OCI-LY1 (cell line): ENCODE measurements at regions not wholly inside any gene's neighbourhood (a gene's known extent, or its start where the extent isn't known, plus 50 kb on each side); places are given as distances from the start of the nearest gene placed in this dataset.

Experiments used
- H2AFZ ChIP-seq: fragments of 200-600 bp; sonication (generic), shearing (Covaris generic); 2 replicates; pipeline ENCODE4 v1.6.0; 2014; ENCODE audit warnings: antibody characterized with exemption, mild to moderate bottlenecking, low read length
- H3F3A ChIP-seq: fragments of 200-600 bp; sonication (generic), shearing (Covaris generic); 2 replicates; pipeline ENCODE4 v1.6.0; 2014; ENCODE audit warnings: mild to moderate bottlenecking, antibody characterized with exemption, low read length, moderate library complexity; ENCODE audit not compliant: insufficient read depth
- H3K27ac ChIP-seq: fragments of 200-600 bp; sonication (generic); 2 replicates; pipeline ENCODE4 v1.5.1; 2014; ENCODE audit warnings: low read length, mixed run types, mild to moderate bottlenecking, low read depth; ENCODE audit not compliant: poor library complexity, severe bottlenecking
- H3K27me3 ChIP-seq: fragments of 200-600 bp; sonication (generic); 2 replicates; pipeline ENCODE4 v1.6.0; 2014; ENCODE audit warnings: antibody characterized with exemption, mild to moderate bottlenecking, low read length, moderate library complexity; ENCODE audit not compliant: insufficient read depth
- H3K36me3 ChIP-seq: fragments of 200-600 bp; sonication (generic); 2 replicates; pipeline ENCODE4 v1.6.1; 2014; ENCODE audit warnings: mild to moderate bottlenecking, antibody characterized with exemption, low read length, moderate library complexity, mixed read lengths; ENCODE audit not compliant: insufficient read depth
- H3K4me1 ChIP-seq: fragments of 200-600 bp; sonication (generic); 2 replicates; pipeline ENCODE4 v1.5.1; 2014; ENCODE audit warnings: mild to moderate bottlenecking, low read length, moderate library complexity; ENCODE audit not compliant: insufficient read depth, severe bottlenecking
- H3K4me2 ChIP-seq: fragments of 200-600 bp; sonication (generic), shearing (Covaris generic); 2 replicates; pipeline ENCODE4 v1.6.1; 2014; ENCODE audit warnings: low read length
- H3K4me3 ChIP-seq: fragments of 200-600 bp; sonication (generic); 2 replicates; pipeline ENCODE4 v1.5.1; 2014; ENCODE audit warnings: low read length, low read depth, mild to moderate bottlenecking, mixed read lengths; ENCODE audit not compliant: poor library complexity, severe bottlenecking
- H3K79me2 ChIP-seq: fragments of 200-600 bp; shearing (Covaris generic); 2 replicates; pipeline ENCODE4 v1.6.1; 2016; ENCODE audit warnings: mixed run types, low read length, mixed read lengths; ENCODE audit not compliant: insufficient read depth
- H3K9ac ChIP-seq: fragments of 200-600 bp; sonication (generic), shearing (Covaris generic); 2 replicates; pipeline ENCODE4 v1.6.1; 2014; ENCODE audit warnings: mild to moderate bottlenecking, low read length, mixed read lengths
- H3K9me2 ChIP-seq: fragments of 200-600 bp; sonication (generic), shearing (Covaris generic); 2 replicates; pipeline ENCODE4 v1.6.1; 2014; ENCODE audit warnings: low read depth, mild to moderate bottlenecking, low read length, mixed read lengths
- H3K9me3 ChIP-seq: fragments of 200-600 bp; shearing (Covaris generic); 2 replicates; pipeline ENCODE4 v1.6.1; 2014; ENCODE audit warnings: low read length, mixed read lengths
- H4K20me1 ChIP-seq: fragments of 200-600 bp; sonication (generic), shearing (Covaris generic); 2 replicates; pipeline ENCODE4 v1.6.0; 2016; ENCODE audit warnings: mild to moderate bottlenecking, low read length; ENCODE audit not compliant: insufficient read depth
- EZH2 ChIP-seq: fragments of 200-600 bp; sonication (generic), shearing (Covaris generic); IDR thresholded peaks from 2 replicates; pipeline ENCODE4 v1.8.0; 2017; ENCODE audit warnings: borderline replicate concordance, mixed run types, mild to moderate bottlenecking, antibody characterized with exemption, low read length, moderate library complexity, mixed read lengths
- TF ChIP-seq, protein P1 (sequence below): fragments of 200-600 bp; sonication (generic), shearing (Covaris generic); IDR thresholded peaks from 2 replicates; pipeline ENCODE4 v1.5.1; 2017; ENCODE audit warnings: mild to moderate bottlenecking, antibody characterized with exemption, low read length, moderate library complexity, mixed read lengths

GRCh38 chr10:16258291-16259040 is 178.3 kb upstream of the PTER start:
- Histone ChIP-seq H4K20me1 (no peaks in the 10 kb centered on the region), H3K79me2 (no peaks in the 10 kb centered on the region), H3K27ac (no peak overlapping the region), H3K9me3 (0 out of 2 replicates have a peak, but pooled peaks cover 3% of the 10 kb centered on the region), H3K4me3 (no peak overlapping the region), H3K9me2 (no peaks in the 10 kb centered on the region), H3F3A (no peaks in the 10 kb centered on the region), H2AFZ (no peak overlapping the region), H3K4me2 (no peak overlapping the region), H3K4me1 (no peaks in the 10 kb centered on the region), H3K36me3 (no peaks in the 10 kb centered on the region), H3K27me3 (no peaks in the 10 kb centered on the region), H3K9ac (no peak overlapping the region)
- no peak for TF ChIP-seq EZH2
- TF ChIP-seq, protein P1, sequence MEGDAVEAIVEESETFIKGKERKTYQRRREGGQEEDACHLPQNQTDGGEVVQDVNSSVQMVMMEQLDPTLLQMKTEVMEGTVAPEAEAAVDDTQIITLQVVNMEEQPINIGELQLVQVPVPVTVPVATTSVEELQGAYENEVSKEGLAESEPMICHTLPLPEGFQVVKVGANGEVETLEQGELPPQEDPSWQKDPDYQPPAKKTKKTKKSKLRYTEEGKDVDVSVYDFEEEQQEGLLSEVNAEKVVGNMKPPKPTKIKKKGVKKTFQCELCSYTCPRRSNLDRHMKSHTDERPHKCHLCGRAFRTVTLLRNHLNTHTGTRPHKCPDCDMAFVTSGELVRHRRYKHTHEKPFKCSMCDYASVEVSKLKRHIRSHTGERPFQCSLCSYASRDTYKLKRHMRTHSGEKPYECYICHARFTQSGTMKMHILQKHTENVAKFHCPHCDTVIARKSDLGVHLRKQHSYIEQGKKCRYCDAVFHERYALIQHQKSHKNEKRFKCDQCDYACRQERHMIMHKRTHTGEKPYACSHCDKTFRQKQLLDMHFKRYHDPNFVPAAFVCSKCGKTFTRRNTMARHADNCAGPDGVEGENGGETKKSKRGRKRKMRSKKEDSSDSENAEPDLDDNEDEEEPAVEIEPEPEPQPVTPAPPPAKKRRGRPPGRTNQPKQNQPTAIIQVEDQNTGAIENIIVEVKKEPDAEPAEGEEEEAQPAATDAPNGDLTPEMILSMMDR = no peak

DNA sequence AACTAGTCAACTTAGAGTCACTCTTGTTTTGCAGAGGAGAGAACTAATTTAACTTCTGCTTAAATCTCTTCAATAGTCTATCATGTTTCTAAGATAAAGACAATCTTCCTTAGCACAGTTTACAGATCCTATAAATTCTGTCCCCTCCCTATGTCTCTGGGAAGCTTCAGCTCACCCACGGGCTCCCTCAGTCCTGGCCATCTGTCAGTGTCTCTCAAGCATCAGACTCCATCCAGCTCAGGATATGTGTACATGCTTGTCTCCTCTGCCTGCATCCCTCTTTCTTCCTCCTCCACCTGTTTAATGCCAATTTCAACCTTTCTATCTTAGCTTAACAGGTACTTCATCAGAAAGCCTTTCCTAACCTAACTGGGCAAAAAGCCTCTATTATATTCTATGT is 177.1 kb upstream of the PTER start:
- H3K27ac ChIP-seq = no peak overlapping the region
- H3K4me3 ChIP-seq = no peak overlapping the region
- H3K9me2 ChIP-seq = no peaks in the 10 kb centered on the region
- no peak overlapping the region for H3K4me2 ChIP-seq
- H3K9ac ChIP-seq = no peak overlapping the region
- H3F3A ChIP-seq = no peaks in the 10 kb centered on the region
- no peaks in the 10 kb centered on the region for H3K27me3 ChIP-seq
- no peak overlapping the region for H2AFZ ChIP-seq
- H3K4me1 ChIP-seq = no peaks in the 10 kb centered on the region
- H3K9me3 ChIP-seq = 0 out of 2 replicates have a peak, but pooled peaks cover 3% of the 10 kb centered on the region
- no peaks in the 10 kb centered on the region for H3K36me3 ChIP-seq
- H4K20me1 ChIP-seq = no peaks in the 10 kb centered on the region
- no peaks in the 10 kb centered on the region for H3K79me2 ChIP-seq
- TF ChIP-seq EZH2 = no peak
- TF ChIP-seq, protein P1 = no peak

DNA sequence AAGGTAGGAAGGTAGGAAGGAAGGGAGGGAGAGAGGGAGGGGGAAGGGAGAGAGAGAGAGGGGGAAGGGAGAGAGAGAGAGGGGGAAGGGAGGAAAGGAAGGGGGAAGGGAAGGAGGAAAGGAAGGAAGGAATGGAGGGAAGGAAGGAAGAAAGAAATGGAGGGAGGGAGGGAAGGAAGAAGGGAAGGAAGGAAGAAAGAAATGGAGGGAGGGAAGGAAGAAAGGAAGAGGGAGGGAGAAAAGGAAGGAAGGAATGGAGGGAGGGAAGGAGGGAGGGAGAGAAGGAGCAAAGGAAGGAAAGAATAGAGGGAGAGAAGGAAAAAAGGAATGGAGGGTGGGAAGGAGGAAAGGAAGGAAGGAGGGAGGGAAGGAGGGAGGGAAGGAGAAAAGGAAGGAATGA is 176.4 kb upstream of the PTER start:
- Histone ChIP-seq H3K9me2 (no peaks in the 10 kb centered on the region), H3F3A (no peaks in the 10 kb centered on the region), H3K79me2 (no peaks in the 10 kb centered on the region), H3K9ac (no peak overlapping the region), H3K4me3 (no peak overlapping the region), H3K9me3 (0 out of 2 replicates have a peak, but pooled peaks cover 3% of the 10 kb centered on the region), H3K27ac (no peak overlapping the region), H3K36me3 (no peaks in the 10 kb centered on the region), H3K27me3 (no peaks in the 10 kb centered on the region), H3K4me2 (no peak overlapping the region), H2AFZ (no peak overlapping the region), H3K4me1 (no peaks in the 10 kb centered on the region), H4K20me1 (no peaks in the 10 kb centered on the region)
- no peak for TF ChIP-seq EZH2
- TF ChIP-seq, protein P1 = no peak
